HG03342 (cell line): ENCODE measurements at regions not wholly inside any gene's neighbourhood (a gene's known extent, or its start where the extent isn't known, plus 50 kb on each side); places are given as distances from the start of the nearest gene placed in this dataset.

Source experiments
- ATAC-seq: cut with Tn5 transposase; IDR thresholded peaks from one replicate; pipeline ENCODE4 v1.9.1; 2021; ENCODE audit warnings: mild to moderate bottlenecking, moderate library complexity; ENCODE audit not compliant: unreplicated experiment

GRCh38 chr11:116567721-116568242 lies 205.0 kb downstream of the BUD13 start:
- no peak for ATAC-seq

GRCh38 chr11:116563712-116564047 lies 209.1 kb downstream of the BUD13 start:
- no peak for ATAC-seq

- ATAC-seq = no peak
Observed at GRCh38 chr11:116563028-116563711, 209.6 kb downstream of the BUD13 start.

GRCh38 chr11:116560589-116560988 lies 212.2 kb downstream of the BUD13 start:
- no peak for ATAC-seq

GRCh38 chr11:116558504-116559211 lies 214.1 kb downstream of the BUD13 start:
- no peak for ATAC-seq

- no peak for ATAC-seq
Observed at GRCh38 chr11:116557282-116557681, 215.5 kb downstream of the BUD13 start.

GRCh38 chr11:116556483-116556882 lies 216.3 kb downstream of the BUD13 start:
- no peak for ATAC-seq

- ATAC-seq = no peak
Observed at GRCh38 chr11:116553482-116553881, 219.3 kb downstream of the BUD13 start.

- ATAC-seq = no peak
Observed at GRCh38 chr11:116551576-116551975, 221.2 kb downstream of the BUD13 start.

- no peak for ATAC-seq
Observed at GRCh38 chr11:116548256-116548655, 224.5 kb downstream of the BUD13 start.

GRCh38 chr11:116547571-116547970 lies 225.2 kb downstream of the BUD13 start:
- no peak for ATAC-seq

- no peak for ATAC-seq
Observed at GRCh38 chr11:116545912-116546311, 226.9 kb downstream of the BUD13 start.

GRCh38 chr11:116544721-116545120 lies 228.1 kb downstream of the BUD13 start:
- no peak for ATAC-seq

GRCh38 chr11:116543911-116544475 lies 228.8 kb downstream of the BUD13 start:
- ATAC-seq = no peak

GRCh38 chr11:116543099-116543498 lies 229.7 kb downstream of the BUD13 start:
- no peak for ATAC-seq

- ATAC-seq = no peak
Observed at GRCh38 chr11:116542406-116542805, 230.4 kb downstream of the BUD13 start.

- ATAC-seq = no peak
Observed at GRCh38 chr11:116541460-116541859, 231.3 kb downstream of the BUD13 start.

GRCh38 chr11:116540645-116541304 lies 232.0 kb downstream of the BUD13 start:
- ATAC-seq = no peak

- ATAC-seq = no peak
Observed at GRCh38 chr11:116539836-116540418, 232.9 kb downstream of the BUD13 start.

GRCh38 chr11:116539211-116539610 lies 233.6 kb downstream of the BUD13 start:
- ATAC-seq = no peak

- ATAC-seq = no peak
Observed at GRCh38 chr11:116538677-116539076, 234.1 kb downstream of the BUD13 start.
